H9 (cell line): ENCODE measurements at regions not wholly inside any gene's neighbourhood (a gene's known extent, or its start where the extent isn't known, plus 50 kb on each side); places are given as distances from the start of the nearest gene placed in this dataset.

ENCODE experiments used
- DNase-seq: peaks from one replicate; pipeline ENCODE4 v3.0.0-alpha.2; 2017
- H2AFZ ChIP-seq: one replicate; pipeline ENCODE4 v1.6.1; 2013; ENCODE audit warnings: mild to moderate bottlenecking, low read length, control low read depth, moderate library complexity
- H2AK5ac ChIP-seq: 2 replicates; pipeline ENCODE4 v1.6.1; 2013; ENCODE audit warnings: low read length, control low read depth, mixed read lengths; ENCODE audit not compliant: insufficient read length
- H2BK120ac ChIP-seq: one replicate; pipeline ENCODE4 v1.6.1; 2013; ENCODE audit warnings: low read depth, mild to moderate bottlenecking, low read length, control low read depth, inconsistent platforms; ENCODE audit not compliant: poor library complexity, severe bottlenecking
- H2BK12ac ChIP-seq: 2 replicates; pipeline ENCODE4 v1.6.1; 2013; ENCODE audit warnings: low read length, control low read depth, mixed read lengths, low read depth; ENCODE audit not compliant: insufficient read length
- H2BK15ac ChIP-seq: 2 replicates; pipeline ENCODE4 v1.6.1; 2013; ENCODE audit warnings: low read depth, low read length, control low read depth
- H2BK20ac ChIP-seq: one replicate; pipeline ENCODE4 v1.6.1; 2013; ENCODE audit warnings: low read depth, mild to moderate bottlenecking, low read length, control low read depth, inconsistent platforms; ENCODE audit not compliant: poor library complexity, severe bottlenecking
- H2BK5ac ChIP-seq: 2 replicates; pipeline ENCODE4 v1.6.1; 2013; ENCODE audit warnings: low read length, control low read depth, mixed read lengths; ENCODE audit not compliant: insufficient read length
- H3K14ac ChIP-seq: 2 replicates; pipeline ENCODE4 v1.6.1; 2013; ENCODE audit warnings: low read length, control low read depth; ENCODE audit not compliant: insufficient read depth
- H3K18ac ChIP-seq: 2 replicates; pipeline ENCODE4 v1.6.1; 2013; ENCODE audit warnings: low read depth, mild to moderate bottlenecking, mixed read lengths, low read length, control low read depth; ENCODE audit not compliant: insufficient read length
- H3K23ac ChIP-seq: 2 replicates; pipeline ENCODE4 v1.6.1; 2013; ENCODE audit warnings: low read length, control low read depth, mixed read lengths, low read depth; ENCODE audit not compliant: insufficient read length
- H3K23me2 ChIP-seq: 2 replicates; pipeline ENCODE4 v1.6.1; 2013; ENCODE audit warnings: low read depth, mild to moderate bottlenecking, mixed read lengths, low read length, control low read depth; ENCODE audit not compliant: insufficient read length, poor library complexity, severe bottlenecking
- H3K27ac ChIP-seq: 2 replicates; pipeline ENCODE4 v1.5.1; 2013; ENCODE audit warnings: low read length, control low read depth, mixed read lengths, low read depth; ENCODE audit not compliant: insufficient read length
- H3K27me3 ChIP-seq: 2 replicates; pipeline ENCODE4 v1.6.1; 2013; ENCODE audit warnings: low read length, control low read depth, inconsistent platforms; ENCODE audit not compliant: insufficient read depth
- H3K4ac ChIP-seq: 2 replicates; pipeline ENCODE4 v1.6.1; 2013; ENCODE audit warnings: low read depth, mild to moderate bottlenecking, control low read depth, inconsistent platforms, low read length, moderate library complexity
- H3K4me1 ChIP-seq: 2 replicates; pipeline ENCODE4 v1.6.1; 2013; ENCODE audit warnings: low read length, control low read depth, inconsistent platforms; ENCODE audit not compliant: insufficient read depth
- H3K4me2 ChIP-seq: 2 replicates; pipeline ENCODE4 v1.6.1; 2013; ENCODE audit warnings: low read length, control low read depth, mixed read lengths; ENCODE audit not compliant: insufficient read length, insufficient read depth
- H3K56ac ChIP-seq: 2 replicates; pipeline ENCODE4 v1.6.1; 2013; ENCODE audit warnings: low read depth, mild to moderate bottlenecking, mixed read lengths, low read length, control low read depth; ENCODE audit not compliant: insufficient read length
- H3K79me1 ChIP-seq: 2 replicates; pipeline ENCODE4 v1.6.1; 2013; ENCODE audit warnings: low read depth, mild to moderate bottlenecking, moderate library complexity, low read length, control low read depth, inconsistent platforms; ENCODE audit not compliant: insufficient read depth, poor library complexity, severe bottlenecking
- H3K79me2 ChIP-seq: 2 replicates; pipeline ENCODE4 v1.6.1; 2013; ENCODE audit warnings: low read length, control low read depth, inconsistent platforms; ENCODE audit not compliant: insufficient read depth
- H3K9ac ChIP-seq: 2 replicates; pipeline ENCODE4 v1.6.1; 2013; ENCODE audit warnings: low read length, control low read depth, mixed read lengths; ENCODE audit not compliant: insufficient read length; ENCODE audit errors: extremely low read depth
- H3K9me3 ChIP-seq: one replicate; pipeline ENCODE4 v1.6.1; 2013; ENCODE audit warnings: low read depth, low read length, inconsistent platforms; ENCODE audit not compliant: control insufficient read depth
- H3T11ph ChIP-seq: one replicate; pipeline ENCODE4 v1.6.1; 2013; ENCODE audit warnings: mild to moderate bottlenecking, low read length, control low read depth, inconsistent platforms
- H4K20me1 ChIP-seq: one replicate; pipeline ENCODE4 v1.6.1; 2013; ENCODE audit not compliant: control insufficient read depth, insufficient read length, insufficient read depth
- H4K5ac ChIP-seq: 2 replicates; pipeline ENCODE4 v1.6.1; 2013; ENCODE audit warnings: low read depth, mild to moderate bottlenecking, mixed read lengths, low read length, control low read depth; ENCODE audit not compliant: insufficient read length
- H4K8ac ChIP-seq: replicated peaks from 2 replicates; pipeline ENCODE4 v1.6.1; 2013; ENCODE audit warnings: low read length, control low read depth, mixed read lengths, low read depth; ENCODE audit not compliant: insufficient read length
- H4K91ac ChIP-seq: 2 replicates; pipeline ENCODE4 v1.6.1; 2013; ENCODE audit warnings: low read depth, mild to moderate bottlenecking, moderate library complexity, mixed read lengths, low read length, control low read depth; ENCODE audit not compliant: insufficient read length
- H3K27ac Mint-ChIP-seq, 3 experiments: 2 replicates in 2 of 3; 3 replicates in 1 of 3; pipeline ENCODE4 v1.8.0; 2020 to 2021; ENCODE audit warnings: mixed read lengths in 3 of 3, mild to moderate bottlenecking in 1 of 3, moderate library complexity in 1 of 3
- H3K27me3 Mint-ChIP-seq: 2 replicates; pipeline ENCODE4 v1.8.0; 2021; ENCODE audit warnings: low read depth, mild to moderate bottlenecking, moderate library complexity, mixed read lengths
- H3K36me3 Mint-ChIP-seq, 3 experiments: 2 replicates in 2 of 3; 3 replicates in 1 of 3; pipeline ENCODE4 v1.8.0; 2020 to 2021; ENCODE audit warnings: low read depth in 3 of 3, mixed read lengths in 3 of 3; ENCODE audit not compliant: insufficient read depth in 1 of 3
- H3K4me1 Mint-ChIP-seq, 2 experiments: 2 replicates each; pipeline ENCODE4 v1.8.0; 2020; ENCODE audit warnings: mixed read lengths in 2 of 2
- H3K4me3 Mint-ChIP-seq, 2 experiments: 2 replicates in 1 of 2; 3 replicates in 1 of 2; pipeline ENCODE4 v1.8.0; 2020 to 2021; ENCODE audit warnings: mild to moderate bottlenecking in 2 of 2, mixed read lengths in 2 of 2, moderate library complexity in 1 of 2
- H3K9me3 Mint-ChIP-seq, 2 experiments: 2 replicates in 1 of 2; 3 replicates in 1 of 2; pipeline ENCODE4 v1.8.0; 2020; ENCODE audit warnings: mild to moderate bottlenecking in 2 of 2, mixed read lengths in 2 of 2, moderate library complexity in 1 of 2
- CTCF ChIP-seq: fragments of 200-600 bp; sonication (generic); conservative IDR thresholded peaks from 3 replicates; pipeline ENCODE4 v1.8.0; 2021; ENCODE audit warnings: antibody characterized with exemption, mild to moderate bottlenecking
- WGBS: extraction: QIAGEN DNeasy Blood & Tissue Kit; methylation state at CpG from one replicate; pipeline ENCODE4 v1.1.7; 2013; ENCODE audit warnings: missing lambda C conversion rate, low lambda C conversion rate, mixed read lengths; ENCODE audit not compliant: insufficient read length; ENCODE audit errors: extremely low coverage; 5-methylcytosine and 5-hydroxymethylcytosine counted together

GRCh38 chr14:83702619-83703018 lies 1827.3 kb upstream of the FLRT2 start:
- Histone ChIP-seq H3K18ac (no peak overlapping the region), H3K9me3 (no peaks in the 10 kb centered on the region), H2AK5ac (no peak overlapping the region), H3K9ac (no peak overlapping the region), H3K27me3 (no peaks in the 10 kb centered on the region), H3K56ac (no peak overlapping the region), H3K79me1 (no peaks in the 10 kb centered on the region), H2AFZ (no peak overlapping the region), H3K23ac (no peak overlapping the region), H3K79me2 (no peaks in the 10 kb centered on the region), H3K4me1 (peaks cover 4% of the 10 kb centered on the region; the same call in 1 of the 2 replicates), H3K14ac (no peak overlapping the region), H2BK12ac (no peak overlapping the region), H3K4me2 (no peak overlapping the region), H3K4ac (no peak overlapping the region), H4K8ac (no peak overlapping the region), H4K91ac (no peak overlapping the region), H3K27ac (no peak overlapping the region), H2BK15ac (no peak overlapping the region), H4K20me1 (no peaks in the 10 kb centered on the region), H2BK20ac (no peak overlapping the region), H3K23me2 (no peaks in the 10 kb centered on the region), H2BK120ac (no peak overlapping the region), H3T11ph (no peak overlapping the region), H2BK5ac (no peak overlapping the region), H4K5ac (no peak overlapping the region)
- H3K9me3 Mint-ChIP-seq: no peaks in the 10 kb centered on the region; a peak in 1 of 5 replicates
- no peaks in the 10 kb centered on the region for H3K36me3 Mint-ChIP-seq
- no peak for TF ChIP-seq CTCF
- H3K27me3 Mint-ChIP-seq: no peaks in the 10 kb centered on the region
- no peak overlapping the region for H3K4me3 Mint-ChIP-seq
- no CpG with 5 or more reads among the region's 1 CpG for WGBS
- no peak overlapping the region; a peak in 1 of 7 replicates for H3K27ac Mint-ChIP-seq
- no peak for DNase-seq
- H3K4me1 Mint-ChIP-seq: peaks cover 16 to 20% of the 10 kb centered on the region in 2 experiments
